Suprapubic skin (tissue), 4 donors: ENCODE measurements at regions not wholly inside any gene's neighbourhood (a gene's known extent, or its start where the extent isn't known, plus 50 kb on each side); places are given as distances from the start of the nearest gene placed in this dataset.

Experiments used
- CTCF ChIP-seq, 2 donors: fragments of 200-600 bp in 1 of 2; fragments of 450-650 bp in 1 of 2; sonication (generic) in 1 of 2; IDR thresholded peaks; one replicate each; pipeline ENCODE4 v1.5.1; 2016 to 2019; ENCODE audit warnings: antibody characterized with exemption in 2 of 2, mild to moderate bottlenecking in 1 of 2, moderate library complexity in 1 of 2
- POLR2A ChIP-seq, 2 donors: fragments of 450-650 bp; IDR thresholded peaks; one replicate each; pipeline ENCODE4 v1.6.1; 2017; ENCODE audit warnings: antibody characterized with exemption in 2 of 2, mild to moderate bottlenecking in 2 of 2, moderate library complexity in 2 of 2
- POLR2AphosphoS5 ChIP-seq, 3 donors: sonication (generic); formaldehyde crosslinking; IDR thresholded peaks; one replicate each; pipeline ENCODE4 v1.6.1; 2017; ENCODE audit warnings: antibody characterized with exemption in 3 of 3

DNA sequence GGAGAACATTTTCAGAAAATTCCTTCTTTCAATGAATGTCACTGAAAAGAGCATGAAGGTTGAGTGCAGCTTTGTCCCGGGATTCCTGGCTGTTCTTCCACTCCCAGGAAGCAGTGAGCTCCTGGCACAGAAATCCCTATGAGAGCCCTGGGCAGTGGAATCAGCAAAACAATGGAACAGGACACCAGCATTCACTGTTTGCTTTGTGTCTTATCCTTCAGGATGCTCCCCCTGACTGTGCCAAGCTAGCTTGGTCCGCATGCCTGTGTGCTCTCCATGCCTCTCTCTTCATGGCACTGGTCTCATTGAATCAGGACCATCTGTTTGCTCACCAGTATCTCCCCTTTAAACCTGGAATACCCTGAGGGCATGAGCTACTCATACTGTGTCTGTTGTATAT, 102.0 kb upstream of the GADL1 start:
- no peak for TF ChIP-seq CTCF (IDR thresholded peaks at IDR 0.05)
- TF ChIP-seq POLR2A (IDR thresholded peaks at IDR 0.05) = no peak
- TF ChIP-seq POLR2AphosphoS5 (IDR thresholded peaks at IDR 0.05) = no peak
